ENCODE measurements at regions not wholly inside any gene's neighbourhood (a gene's known extent, or its start where the extent isn't known, plus 50 kb on each side); places are given as distances from the start of the nearest gene placed in this dataset.

- H3K27ac ChIP-seq (ENCODE audit: low read depth in 1 of 2, low read length in 1 of 2) = no peak overlapping the region
- peaks cover 0 to 4% (median 0%) of the 10 kb centered on the region in 4 donors for H3K9me3 ChIP-seq (ENCODE audit: control insufficient read depth in 4 of 4, insufficient read depth in 3 of 4, low read length in 3 of 4)
- peaks cover 0 to 4% (median 0%) of the 10 kb centered on the region in 5 donors for H3K4me1 ChIP-seq (ENCODE audit: control insufficient read depth in 5 of 5, insufficient read depth in 5 of 5, low read length in 5 of 5)
- WGBS, 2 donors = 72 to 81% methylated on average over 4 of the region's 4 CpGs
- TF ChIP-seq CTCF (IDR thresholded peaks at IDR 0.05; ENCODE audit: control extremely low read depth, extremely low read depth) = no peak
- H3K27me3 ChIP-seq (ENCODE audit: control insufficient read depth in 3 of 3, insufficient read depth in 3 of 3, low read length in 2 of 3) = peaks cover 0 to 2% (median 0%) of the 10 kb centered on the region in 3 donors
- H3K4me3 ChIP-seq = no peak overlapping the region
- DNase-seq (no peak), ATAC-seq (ENCODE audit: insufficient read depth, low FRiP score) (no peak)
- H3K9ac ChIP-seq (ENCODE audit: insufficient read depth in 1 of 2, low read length in 2 of 2) = no peak overlapping the region
- no peaks in the 10 kb centered on the region for H3K36me3 ChIP-seq (ENCODE audit: control insufficient read depth in 4 of 4, insufficient read depth in 4 of 4, low read length in 4 of 4)
These were observed 168.6 kb upstream of the GGTLC1 start for GRCh38 chr20:24157213-24157612.

GRCh38 chr20:24153101-24154040 lies 164.8 kb upstream of the GGTLC1 start:
- ATAC-seq (ENCODE audit: insufficient read depth, low FRiP score) = no peak
- Histone ChIP-seq H3K27ac (ENCODE audit: low read depth in 1 of 2, low read length in 1 of 2) (no peak overlapping the region), H3K27me3 (ENCODE audit: control insufficient read depth in 3 of 3, insufficient read depth in 3 of 3, low read length in 2 of 3) (peaks cover 0 to 2% (median 0%) of the 10 kb centered on the region in 3 donors), H3K9ac (ENCODE audit: insufficient read depth in 1 of 2, low read length in 2 of 2) (no peak overlapping the region), H3K36me3 (ENCODE audit: control insufficient read depth in 4 of 4, insufficient read depth in 4 of 4, low read length in 4 of 4) (no peaks in the 10 kb centered on the region), H3K4me1 (ENCODE audit: control insufficient read depth in 5 of 5, insufficient read depth in 5 of 5, low read length in 5 of 5) (peaks cover 0 to 3% (median 0%) of the 10 kb centered on the region in 5 donors), H3K9me3 (ENCODE audit: control insufficient read depth in 4 of 4, insufficient read depth in 3 of 4, low read length in 3 of 4) (peaks cover 0 to 8% (median 0%) of the 10 kb centered on the region in 4 donors), H3K4me3 (no peak overlapping the region)
- no peak for DNase-seq
- no peak for TF ChIP-seq CTCF (IDR thresholded peaks at IDR 0.05; ENCODE audit: control extremely low read depth, extremely low read depth)
- 85 to 91% methylated on average over 15 of the region's 15 CpGs for WGBS, 2 donors

- no peak for TF ChIP-seq CTCF (IDR thresholded peaks at IDR 0.05; ENCODE audit: control extremely low read depth, extremely low read depth)
- ATAC-seq (ENCODE audit: insufficient read depth, low FRiP score) = no peak
- Histone ChIP-seq H3K27ac (ENCODE audit: low read depth in 1 of 2, low read length in 1 of 2) (no peak overlapping the region), H3K9ac (ENCODE audit: insufficient read depth in 1 of 2, low read length in 2 of 2) (no peak overlapping the region), H3K9me3 (ENCODE audit: control insufficient read depth in 4 of 4, insufficient read depth in 3 of 4, low read length in 3 of 4) (peaks cover 0 to 6% (median 0%) of the 10 kb centered on the region in 4 donors), H3K4me1 (ENCODE audit: control insufficient read depth in 5 of 5, insufficient read depth in 5 of 5, low read length in 5 of 5) (no peaks in the 10 kb centered on the region), H3K4me3 (no peak overlapping the region), H3K27me3 (ENCODE audit: control insufficient read depth in 3 of 3, insufficient read depth in 3 of 3, low read length in 2 of 3) (peaks cover 0 to 2% (median 0%) of the 10 kb centered on the region in 3 donors), H3K36me3 (ENCODE audit: control insufficient read depth in 4 of 4, insufficient read depth in 4 of 4, low read length in 4 of 4) (no peaks in the 10 kb centered on the region)
- 83 to 88% methylated on average over 6 of the region's 6 CpGs for WGBS, 2 donors
- no peak for DNase-seq
These were observed 163.2 kb upstream of the GGTLC1 start for GRCh38 chr20:24151621-24152294.
